WERI-Rb-1 (cell line): ENCODE measurements at regions not wholly inside any gene's neighbourhood (a gene's known extent, or its start where the extent isn't known, plus 50 kb on each side); places are given as distances from the start of the nearest gene placed in this dataset.

ENCODE experiments used
- DNase-seq: peaks from one replicate; pipeline ENCODE4 v3.0.0-alpha.2; 2020
- H3K27ac ChIP-seq: fragments of 250-450 bp; sonication (Bioruptor Pico); 2 replicates; pipeline ENCODE4 v1.5.1; 2020; ENCODE audit warnings: mild to moderate bottlenecking, moderate library complexity
- H3K27me3 ChIP-seq: fragments of 250-450 bp; sonication (Bioruptor Pico); 2 replicates; pipeline ENCODE4 v1.5.1; 2021; ENCODE audit warnings: mild to moderate bottlenecking, low read depth, moderate library complexity; ENCODE audit not compliant: insufficient read depth, severe bottlenecking
- H3K36me3 ChIP-seq: fragments of 250-450 bp; sonication (Bioruptor Pico); 2 replicates; pipeline ENCODE4 v1.5.1; 2020; ENCODE audit warnings: mild to moderate bottlenecking, moderate library complexity
- H3K4me3 ChIP-seq: 2 replicates; pipeline ENCODE4 v1.5.1; 2011; ENCODE audit warnings: low read depth, mild to moderate bottlenecking, control low read depth, low read length
- H3K9me3 ChIP-seq: fragments of 250-450 bp; sonication (Bioruptor Pico); 2 replicates; pipeline ENCODE4 v1.5.1; 2021; ENCODE audit warnings: mild to moderate bottlenecking, moderate library complexity; ENCODE audit not compliant: severe bottlenecking
- CTCF ChIP-seq: IDR thresholded peaks from 2 replicates; pipeline ENCODE4 v1.5.1; 2011; ENCODE audit warnings: low read depth, mild to moderate bottlenecking, control low read depth, inconsistent platforms, low read length

GRCh38 chr10:128462844-128463243 lies 336.6 kb upstream of the MKI67 start:
- no peak for TF ChIP-seq CTCF
- no peaks in the 10 kb centered on the region for H3K9me3 ChIP-seq
- H3K27me3 ChIP-seq = peaks cover 4% of the 10 kb centered on the region

GRCh38 chr10:128463991-128464760 lies 338.0 kb upstream of the MKI67 start:
- DNase-seq = peak; percentile 65
- Histone ChIP-seq H3K4me3 (no peak overlapping the region), H3K27ac (no peak overlapping the region)

More at GRCh38 chr10:128462844-128463243, 336.6 kb upstream of the MKI67 start:
- Histone ChIP-seq H3K36me3 (no peaks in the 10 kb centered on the region), H3K4me3 (no peak overlapping the region), H3K27ac (no peak overlapping the region)
- DNase-seq = no peak

GRCh38 chr10:128465697-128466096 lies 339.5 kb upstream of the MKI67 start:
- Histone ChIP-seq H3K4me3 (no peak overlapping the region), H3K27ac (no peak overlapping the region), H3K9me3 (no peaks in the 10 kb centered on the region), H3K36me3 (no peaks in the 10 kb centered on the region), H3K27me3 (peaks cover 3% of the 10 kb centered on the region)
- TF ChIP-seq CTCF = no peak
- no peak for DNase-seq

More at GRCh38 chr10:128463991-128464760, 338.0 kb upstream of the MKI67 start:
- no peaks in the 10 kb centered on the region for H3K9me3 ChIP-seq
- H3K36me3 ChIP-seq = no peaks in the 10 kb centered on the region
- H3K27me3 ChIP-seq = peaks cover 3% of the 10 kb centered on the region
- no peak for TF ChIP-seq CTCF

- H3K36me3 ChIP-seq = no peaks in the 10 kb centered on the region
- H3K4me3 ChIP-seq = no peak overlapping the region
- peaks cover 3% of the 10 kb centered on the region for H3K27me3 ChIP-seq
- TF ChIP-seq CTCF = no peak
- H3K27ac ChIP-seq = no peak overlapping the region
- no peak for DNase-seq
- H3K9me3 ChIP-seq = no peaks in the 10 kb centered on the region
These were observed 340.7 kb upstream of the MKI67 start for GRCh38 chr10:128466831-128467371.

GRCh38 chr10:128468462-128468861 lies 342.2 kb upstream of the MKI67 start:
- H3K27ac ChIP-seq = no peak overlapping the region
- H3K27me3 ChIP-seq = no peaks in the 10 kb centered on the region
- no peaks in the 10 kb centered on the region for H3K9me3 ChIP-seq
- no peak for DNase-seq
- H3K4me3 ChIP-seq = no peak overlapping the region
- no peaks in the 10 kb centered on the region for H3K36me3 ChIP-seq
- TF ChIP-seq CTCF = no peak
